ENCODE measurements at regions not wholly inside any gene's neighbourhood (a gene's known extent, or its start where the extent isn't known, plus 50 kb on each side); places are given as distances from the start of the nearest gene placed in this dataset.

DNA sequence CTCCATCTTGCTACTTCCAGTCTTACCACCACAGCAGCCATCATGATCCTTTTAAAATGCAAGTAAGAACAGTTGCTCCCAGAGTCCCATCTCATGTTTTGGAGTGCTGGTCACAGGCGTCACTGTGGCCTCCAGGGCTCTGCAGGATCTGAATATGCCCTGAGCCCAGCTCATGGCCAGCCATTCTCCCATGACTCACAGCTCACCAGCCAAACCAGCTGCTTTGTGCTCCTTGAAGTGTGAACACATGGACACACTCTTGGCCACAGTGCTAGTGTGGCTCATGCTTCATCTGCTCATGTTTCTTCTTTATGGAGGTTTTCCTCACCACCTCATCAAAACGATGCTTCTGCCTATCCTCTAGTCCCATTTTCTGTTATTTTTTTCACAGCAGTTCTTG, 466.5 kb downstream of the UQCRFS1 start:
- TF ChIP-seq, protein P1, sequence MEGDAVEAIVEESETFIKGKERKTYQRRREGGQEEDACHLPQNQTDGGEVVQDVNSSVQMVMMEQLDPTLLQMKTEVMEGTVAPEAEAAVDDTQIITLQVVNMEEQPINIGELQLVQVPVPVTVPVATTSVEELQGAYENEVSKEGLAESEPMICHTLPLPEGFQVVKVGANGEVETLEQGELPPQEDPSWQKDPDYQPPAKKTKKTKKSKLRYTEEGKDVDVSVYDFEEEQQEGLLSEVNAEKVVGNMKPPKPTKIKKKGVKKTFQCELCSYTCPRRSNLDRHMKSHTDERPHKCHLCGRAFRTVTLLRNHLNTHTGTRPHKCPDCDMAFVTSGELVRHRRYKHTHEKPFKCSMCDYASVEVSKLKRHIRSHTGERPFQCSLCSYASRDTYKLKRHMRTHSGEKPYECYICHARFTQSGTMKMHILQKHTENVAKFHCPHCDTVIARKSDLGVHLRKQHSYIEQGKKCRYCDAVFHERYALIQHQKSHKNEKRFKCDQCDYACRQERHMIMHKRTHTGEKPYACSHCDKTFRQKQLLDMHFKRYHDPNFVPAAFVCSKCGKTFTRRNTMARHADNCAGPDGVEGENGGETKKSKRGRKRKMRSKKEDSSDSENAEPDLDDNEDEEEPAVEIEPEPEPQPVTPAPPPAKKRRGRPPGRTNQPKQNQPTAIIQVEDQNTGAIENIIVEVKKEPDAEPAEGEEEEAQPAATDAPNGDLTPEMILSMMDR (IDR thresholded peaks at IDR 0.05; ENCODE audit: low read depth, low read length): no peak
- TF ChIP-seq, protein P2, sequence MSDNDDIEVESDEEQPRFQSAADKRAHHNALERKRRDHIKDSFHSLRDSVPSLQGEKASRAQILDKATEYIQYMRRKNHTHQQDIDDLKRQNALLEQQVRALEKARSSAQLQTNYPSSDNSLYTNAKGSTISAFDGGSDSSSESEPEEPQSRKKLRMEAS (IDR thresholded peaks at IDR 0.05; ENCODE audit: low read depth, low read length): no peak
- TF ChIP-seq POLR2A (IDR thresholded peaks at IDR 0.05; ENCODE audit: extremely low read depth, insufficient read length): no peak
